ENCODE measurements at regions not wholly inside any gene's neighbourhood (a gene's known extent, or its start where the extent isn't known, plus 50 kb on each side); places are given as distances from the start of the nearest gene placed in this dataset.

DNA sequence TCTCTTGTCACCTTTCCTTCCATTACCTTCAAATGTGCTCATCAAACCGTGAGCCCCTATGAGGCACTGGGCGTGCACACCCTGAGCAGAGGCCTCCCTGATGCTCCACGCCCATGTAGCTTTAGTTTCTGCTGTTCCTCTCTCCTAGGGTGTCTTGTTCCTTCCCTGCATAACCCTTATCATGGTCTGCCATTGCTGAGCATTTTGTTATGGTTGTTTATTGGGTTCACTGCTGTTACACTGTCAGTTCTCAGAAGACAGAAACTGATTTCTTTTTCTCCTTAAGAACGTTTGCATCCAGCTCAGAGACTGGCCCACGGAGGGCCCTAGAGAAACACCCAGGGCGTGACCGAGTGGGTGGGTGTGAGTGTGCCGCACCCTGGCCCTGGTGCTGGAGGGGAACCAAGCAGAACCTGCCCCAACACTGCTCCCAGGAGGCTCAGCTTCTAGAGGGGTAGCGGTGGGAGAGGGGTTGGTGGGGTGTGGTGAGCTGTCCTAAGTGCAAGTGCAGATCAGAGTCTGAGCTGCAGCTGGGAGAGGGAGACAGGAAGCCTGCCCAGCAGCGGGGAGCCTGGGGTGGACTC, 61.4 kb upstream of the URI1 start:
- TF ChIP-seq, protein P1, sequence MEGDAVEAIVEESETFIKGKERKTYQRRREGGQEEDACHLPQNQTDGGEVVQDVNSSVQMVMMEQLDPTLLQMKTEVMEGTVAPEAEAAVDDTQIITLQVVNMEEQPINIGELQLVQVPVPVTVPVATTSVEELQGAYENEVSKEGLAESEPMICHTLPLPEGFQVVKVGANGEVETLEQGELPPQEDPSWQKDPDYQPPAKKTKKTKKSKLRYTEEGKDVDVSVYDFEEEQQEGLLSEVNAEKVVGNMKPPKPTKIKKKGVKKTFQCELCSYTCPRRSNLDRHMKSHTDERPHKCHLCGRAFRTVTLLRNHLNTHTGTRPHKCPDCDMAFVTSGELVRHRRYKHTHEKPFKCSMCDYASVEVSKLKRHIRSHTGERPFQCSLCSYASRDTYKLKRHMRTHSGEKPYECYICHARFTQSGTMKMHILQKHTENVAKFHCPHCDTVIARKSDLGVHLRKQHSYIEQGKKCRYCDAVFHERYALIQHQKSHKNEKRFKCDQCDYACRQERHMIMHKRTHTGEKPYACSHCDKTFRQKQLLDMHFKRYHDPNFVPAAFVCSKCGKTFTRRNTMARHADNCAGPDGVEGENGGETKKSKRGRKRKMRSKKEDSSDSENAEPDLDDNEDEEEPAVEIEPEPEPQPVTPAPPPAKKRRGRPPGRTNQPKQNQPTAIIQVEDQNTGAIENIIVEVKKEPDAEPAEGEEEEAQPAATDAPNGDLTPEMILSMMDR (conservative IDR thresholded peaks at IDR 0.05; ENCODE audit: low read depth, low read length), result no peak
- TF ChIP-seq EZH2 (IDR thresholded peaks at IDR 0.05; ENCODE audit: low read length, unreplicated experiment), result no peak

Data from PC-3 (cell line).